Heart right ventricle (tissue), 16 donors: ENCODE measurements at regions not wholly inside any gene's neighbourhood (a gene's known extent, or its start where the extent isn't known, plus 50 kb on each side); places are given as distances from the start of the nearest gene placed in this dataset.

Source experiments
- ATAC-seq, 8 donors: fragments of 200-7000 bp; cut with Tn5 transposase; one replicate each; pipeline ENCODE4 v1.9.1; 2020; ENCODE audit warnings: mild to moderate bottlenecking in 8 of 8, moderate library complexity in 8 of 8, moderate number of reproducible peaks in 1 of 8
- DNase-seq, 2 donors: peaks; one replicate each; pipeline ENCODE4 v3.0.0-alpha.2; 2020
- H3K27ac ChIP-seq, 10 donors: fragments of 200-600 bp; sonication (generic) in 2 of 10; one replicate each; pipeline versions ENCODE4 v1.5.0 to v1.8.0; 2020 to 2022; ENCODE audit warnings: mild to moderate bottlenecking in 3 of 10
- H3K27me3 ChIP-seq, 7 donors: fragments of 200-600 bp; one replicate each; pipeline ENCODE4 v1.8.0; 2021 to 2022; ENCODE audit warnings: mild to moderate bottlenecking in 2 of 7
- H3K36me3 ChIP-seq, 9 donors: fragments of 200-600 bp; sonication (generic) in 1 of 9; one replicate each; pipeline versions ENCODE4 v1.5.0 to v1.8.0; 2020 to 2022; ENCODE audit warnings: mild to moderate bottlenecking in 2 of 9
- H3K4me1 ChIP-seq, 9 donors: fragments of 200-600 bp; sonication (generic) in 1 of 9; one replicate each; pipeline versions ENCODE4 v1.5.0 to v1.8.0; 2020 to 2022; ENCODE audit warnings: mild to moderate bottlenecking in 4 of 9
- H3K4me3 ChIP-seq, 10 donors: fragments of 200-600 bp; sonication (generic) in 2 of 10; one replicate each; pipeline versions ENCODE4 v1.5.0 to v1.8.0; 2020 to 2022; ENCODE audit warnings: mild to moderate bottlenecking in 7 of 10, moderate library complexity in 2 of 10
- H3K9me3 ChIP-seq, 11 donors: fragments of 200-600 bp in 10 of 11; sonication (generic) in 2 of 11; one replicate each; pipeline versions ENCODE4 v1.5.0 to v1.8.0; 2013 to 2022; ENCODE audit warnings: mild to moderate bottlenecking in 2 of 11, control low read depth in 1 of 11, moderate library complexity in 1 of 11
- CTCF ChIP-seq, 9 donors: fragments of 200-600 bp; sonication (generic) in 2 of 9; IDR thresholded peaks; one replicate each; pipeline versions ENCODE4 v1.5.0 to v1.8.0; 2021 to 2022; ENCODE audit warnings: antibody characterized with exemption in 9 of 9, mild to moderate bottlenecking in 5 of 9, moderate library complexity in 1 of 9
- WGBS, 2 donors: extraction: QIAGEN DNeasy Blood & Tissue Kit; methylation state at CpG; one replicate each; pipeline ENCODE4 v1.1.7; 2013; ENCODE audit warnings: inconsistent platforms in 1 of 2; 5-methylcytosine and 5-hydroxymethylcytosine counted together
- intact Hi-C, 10 donors: fragments of 100-400 bp; cut with DNase I; formaldehyde crosslinking; loops; one replicate each; pipeline versions ENCODE4 v1.11.1 to v1.14.2; 2022
- donor health status: Arrhythmogenic right ventricular cardiomyopathy.
- donor health status: ischemic (EF 13 %, LVEDD 7.1; RV severe dilation, severe dysfunction).
- donor health status: healthy with polysubstance abuse.
- donor health status: DM: no; HTN: yes; CAD: no.
- donor health status: DM: no; HTN: no; CAD: no.
- donor health status: ischemic (EF 25% LVEDD 6.9; RV normal size, moderate dysfunction).
- donor health status: ischemic (EF 25% LVEDD 5.7; RV mildly dilated, moderate dysfunction).
- donor health status: healthy.
- donor health status: DM: yes; HTN: yes; CAD: no.
- donor health status: Ischemic cardiomyopathy.
- donor health status: ischemic (EF 35%, LVEDD 5.7; RV mildly dilated, moderate dysfunction).
- donor health status: nonischemic (EF 11% LVEDD 7.7; RV severe dilation, severe dysfunction).
- donor health status: DM: yes; HTN: yes; CAD: no.
- donor health status: PGD.
- donor health status: ischemic (EF 29% LVEDD 5.4; RV normal size, mild dysfunction).
- donor health status: nonischemic (EF 23%, LVEDD 6.1; RV moderate dilation, normal function).

- no peaks in the 10 kb centered on the region for H3K27me3 ChIP-seq
- H3K9me3 ChIP-seq = peaks cover 0 to 10% (median 0%) of the 10 kb centered on the region in 11 donors
- WGBS, 2 donors = 51 to 68% methylated on average over 1 of the region's 1 CpG
- intact Hi-C loops = no loop called here
- no peak for TF ChIP-seq CTCF (IDR thresholded peaks at IDR 0.05)
- ATAC-seq (no peak), DNase-seq (no peak)
- no peak overlapping the region for H3K27ac ChIP-seq
- no peak overlapping the region for H3K4me3 ChIP-seq
- no peaks in the 10 kb centered on the region for H3K36me3 ChIP-seq
- H3K4me1 ChIP-seq = no peaks in the 10 kb centered on the region
Observed at GRCh38 chr11:42713279-42713678, 598.5 kb upstream of the API5 start.

GRCh38 chr11:42713753-42714152 is 598.0 kb upstream of the API5 start:
- Histone ChIP-seq H3K4me1 (no peaks in the 10 kb centered on the region), H3K36me3 (no peaks in the 10 kb centered on the region), H3K4me3 (no peak overlapping the region), H3K9me3 (peaks cover 0 to 10% (median 0%) of the 10 kb centered on the region in 11 donors), H3K27ac (no peak overlapping the region), H3K27me3 (no peaks in the 10 kb centered on the region)
- TF ChIP-seq CTCF (IDR thresholded peaks at IDR 0.05) = no peak
- intact Hi-C loops = no loop called here
- no peak for ATAC-seq
- DNase-seq = no peak
- 58 to 64% methylated on average over 1 of the region's 1 CpG for WGBS, 2 donors

GRCh38 chr11:42720716-42721563 is 590.9 kb upstream of the API5 start:
- no peak overlapping the region for H3K27ac ChIP-seq
- intact Hi-C loops = no loop called here
- ATAC-seq = no peak
- no peaks in the 10 kb centered on the region for H3K4me1 ChIP-seq
- 67 to 77% methylated on average over 3 of the region's 3 CpGs for WGBS, 2 donors
- H3K9me3 ChIP-seq = peaks cover 0 to 14% (median 0%) of the 10 kb centered on the region in 11 donors
- no peak for TF ChIP-seq CTCF (IDR thresholded peaks at IDR 0.05)
- no peak for DNase-seq
- H3K4me3 ChIP-seq = no peak overlapping the region
- no peaks in the 10 kb centered on the region for H3K27me3 ChIP-seq
- H3K36me3 ChIP-seq = no peaks in the 10 kb centered on the region

- Histone ChIP-seq H3K9me3 (no peaks in the 10 kb centered on the region), H3K36me3 (no peaks in the 10 kb centered on the region), H3K4me1 (no peaks in the 10 kb centered on the region), H3K27me3 (no peaks in the 10 kb centered on the region), H3K4me3 (no peak overlapping the region), H3K27ac (no peak overlapping the region)
- DNase-seq = no peak
- ATAC-seq = no peak
- intact Hi-C loops = no loop called here
- WGBS, 2 donors = 28 to 39% methylated on average over 1 of the region's 1 CpG
- no peak for TF ChIP-seq CTCF (IDR thresholded peaks at IDR 0.05)
Observed at GRCh38 chr11:42727879-42728278, 583.9 kb upstream of the API5 start.
